Activated naive CD8-positive, alpha-beta T cell treated with anti-CD3 and anti-CD28 coated beads, Interleukin-2, amount 50 U/mL, for 16 hours (primary cell): ENCODE measurements at regions not wholly inside any gene's neighbourhood (a gene's known extent, or its start where the extent isn't known, plus 50 kb on each side); places are given as distances from the start of the nearest gene placed in this dataset.

Source experiments
- DNase-seq: peaks from one replicate; pipeline ENCODE4 v3.0.0-alpha.2; 2020; ENCODE audit warnings: low read depth, low spot score

DNA sequence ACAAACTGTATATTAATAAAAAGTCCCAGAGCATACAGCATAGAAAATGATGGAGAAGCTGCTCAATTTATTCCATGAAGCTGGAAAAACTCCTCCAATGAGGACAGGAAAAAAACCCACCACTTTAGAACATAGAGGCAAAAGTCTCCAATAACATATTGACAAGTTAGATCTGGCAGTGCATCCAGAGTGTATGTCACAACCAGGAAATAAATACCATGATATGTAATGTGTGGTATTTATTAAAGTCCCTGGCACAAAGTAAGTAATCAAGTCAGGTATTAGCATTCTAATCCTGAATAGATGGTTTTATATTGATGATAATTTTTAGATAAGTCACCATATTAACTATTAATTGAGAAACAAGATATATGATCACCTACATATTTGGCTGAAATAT, 427.3 kb upstream of the HS6ST1 start:
- DNase-seq = no peak

DNA sequence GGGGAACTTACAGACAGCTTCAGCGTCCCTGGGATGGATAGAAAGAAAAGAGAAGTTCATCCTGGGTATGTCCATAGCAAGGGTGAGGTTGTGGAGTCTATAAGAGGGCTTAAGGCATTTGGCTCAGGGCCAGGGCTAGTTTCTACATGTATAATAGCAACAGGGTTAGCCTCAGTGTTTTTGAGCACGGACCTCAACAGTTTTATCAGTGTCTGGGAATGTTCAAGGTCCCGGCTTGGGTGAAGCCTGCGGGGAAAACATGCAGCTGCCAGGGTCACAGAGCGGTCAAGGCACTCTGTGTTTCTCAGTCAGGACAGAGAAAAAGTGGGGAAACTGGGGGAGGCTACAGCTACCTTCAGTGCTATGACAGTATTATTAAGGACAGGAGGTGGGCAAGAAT, 427.7 kb upstream of the HS6ST1 start:
- no peak for DNase-seq

DNA sequence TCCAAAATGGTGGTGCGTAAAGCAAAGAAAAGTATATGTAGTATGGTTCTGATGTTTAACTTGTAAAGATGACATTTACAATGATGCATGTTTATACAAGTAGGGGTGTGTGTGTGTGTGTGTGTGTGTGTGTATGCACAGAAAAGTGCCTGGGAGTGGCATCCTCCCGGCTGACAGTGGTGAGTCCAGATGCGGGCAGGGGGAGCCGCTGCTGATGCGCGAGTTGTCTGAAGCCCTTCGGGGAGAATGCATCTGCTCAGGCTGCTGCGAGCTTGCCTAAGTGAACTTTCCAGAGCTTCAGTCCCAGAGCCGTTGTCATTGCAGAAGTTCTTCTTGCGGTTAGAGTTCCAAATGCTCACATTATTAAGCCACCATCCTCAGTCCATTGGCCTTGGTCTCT, 429.7 kb upstream of the HS6ST1 start:
- no peak for DNase-seq

DNA sequence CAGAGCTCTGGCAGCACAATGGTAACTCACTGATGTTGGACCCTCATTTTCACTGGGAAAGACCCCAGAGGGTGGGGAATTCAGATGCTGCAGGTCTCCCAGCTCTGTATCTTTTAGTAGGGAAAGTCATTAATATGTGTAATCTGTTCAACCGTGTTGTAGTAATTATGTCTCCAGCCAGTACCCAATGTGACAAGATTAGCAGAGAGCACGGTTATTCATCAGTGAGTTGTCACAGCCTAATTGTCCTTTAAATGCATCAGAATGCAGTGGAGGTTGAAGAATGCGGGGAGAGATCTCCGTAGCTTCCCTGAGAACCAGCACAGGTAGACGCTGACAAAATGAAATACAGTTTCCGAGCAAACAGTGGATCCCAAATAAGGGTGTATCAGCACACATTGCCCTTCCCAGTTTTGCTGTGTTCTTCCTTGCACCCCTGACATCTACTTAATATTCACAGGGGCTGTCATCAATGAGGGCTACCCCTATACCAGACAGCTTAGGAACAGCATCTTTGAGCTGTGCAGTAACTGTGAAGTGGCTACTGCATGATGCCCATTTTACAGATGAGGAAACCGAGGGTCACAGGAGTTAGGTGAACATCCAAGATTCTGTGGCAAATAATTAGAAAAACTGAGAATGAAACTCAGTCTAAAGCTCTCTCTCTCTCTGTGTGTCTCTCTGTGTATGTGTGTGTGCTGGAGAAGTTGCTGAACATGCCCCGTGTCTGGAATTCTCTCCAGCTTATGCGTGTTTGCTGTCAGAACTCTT, 430.4 kb upstream of the HS6ST1 start:
- DNase-seq = no peak

DNA sequence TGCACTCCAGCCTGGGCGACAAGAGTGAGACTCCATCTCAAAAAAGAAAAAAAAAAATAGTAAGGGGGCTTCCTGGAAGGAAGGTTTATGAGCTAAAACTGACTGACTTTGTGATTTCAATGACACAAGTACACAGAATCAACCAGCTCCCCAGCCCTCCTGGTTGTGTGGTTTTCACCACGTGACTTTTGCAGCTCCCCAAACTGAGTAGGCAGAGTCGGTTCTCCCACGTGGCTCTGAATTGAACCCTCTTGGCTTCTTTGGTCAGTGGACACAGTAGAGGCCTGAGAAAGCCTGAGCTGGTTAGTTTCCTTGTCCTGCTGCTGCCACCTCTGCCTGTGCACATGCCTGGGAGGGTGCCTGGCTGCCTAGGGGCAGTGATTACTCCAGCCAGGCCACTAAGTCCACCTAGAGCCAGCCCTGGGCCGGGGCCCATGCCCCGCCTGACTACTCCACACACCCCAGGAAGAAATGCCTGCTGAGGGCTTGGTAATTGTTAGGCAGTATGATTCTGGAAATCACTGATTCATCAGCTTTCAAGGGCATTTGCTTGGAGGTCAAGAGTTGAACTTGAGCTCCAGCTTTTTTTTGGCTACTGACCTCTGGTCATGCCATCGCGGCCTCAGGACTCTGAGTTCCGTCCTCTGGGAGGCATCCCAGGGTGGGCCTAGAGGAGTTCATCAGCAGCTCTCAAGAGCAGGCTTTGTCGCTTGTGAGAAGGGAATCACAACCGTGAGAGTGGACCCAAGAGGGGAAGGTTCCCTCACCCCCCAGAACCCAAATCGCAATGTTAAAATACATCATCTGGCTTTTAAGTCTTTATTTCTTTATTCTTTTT, 431.9 kb upstream of the HS6ST1 start:
- DNase-seq = no peak

DNA sequence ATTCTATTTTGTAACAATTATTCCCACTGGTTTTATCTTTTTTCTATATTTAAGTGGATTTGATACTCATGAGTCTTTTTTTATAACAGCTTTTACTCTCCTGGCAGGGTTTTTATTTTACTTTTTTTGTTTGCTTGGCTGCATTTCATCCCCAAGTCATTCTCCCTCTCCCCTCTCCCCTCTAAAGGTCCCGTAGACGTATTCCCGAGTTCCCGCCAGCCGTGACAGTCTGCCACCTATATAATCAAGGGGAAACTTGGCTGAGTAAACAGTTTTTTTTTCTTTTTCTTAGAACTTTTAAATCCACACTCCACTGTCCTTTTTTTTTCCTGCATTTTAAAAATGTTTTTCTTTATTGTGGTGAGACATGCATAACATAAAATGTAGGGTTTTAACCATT, 433.1 kb upstream of the HS6ST1 start:
- DNase-seq = no peak

DNA sequence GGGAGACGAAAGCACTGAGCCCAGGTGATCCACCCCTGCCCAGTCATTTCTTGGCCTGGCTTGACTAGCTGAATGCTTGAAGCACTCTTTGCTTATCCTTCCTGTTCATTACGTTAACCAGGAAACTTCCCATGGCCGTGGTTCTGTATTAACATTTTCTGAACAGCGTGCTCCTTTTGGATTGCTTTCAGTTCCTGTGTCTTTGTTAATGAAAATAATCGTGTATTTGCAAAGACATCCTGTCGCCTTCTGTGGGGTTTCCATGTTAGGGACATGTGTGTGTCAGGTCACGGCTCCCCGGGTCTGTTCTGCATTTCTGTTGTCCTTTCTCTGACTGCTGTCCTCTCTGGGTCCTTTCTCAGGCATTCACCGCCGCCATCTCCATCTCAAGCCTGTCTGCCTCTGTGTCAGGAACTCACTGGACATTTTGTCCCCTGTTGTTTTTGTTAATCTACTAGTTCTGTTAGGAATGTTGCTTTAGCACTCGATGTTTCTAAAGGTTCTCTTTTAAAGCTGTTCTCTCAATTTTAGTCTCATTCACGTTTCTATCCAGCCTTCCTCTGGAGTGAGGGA, 434.1 kb upstream of the HS6ST1 start:
- DNase-seq = no peak

DNA sequence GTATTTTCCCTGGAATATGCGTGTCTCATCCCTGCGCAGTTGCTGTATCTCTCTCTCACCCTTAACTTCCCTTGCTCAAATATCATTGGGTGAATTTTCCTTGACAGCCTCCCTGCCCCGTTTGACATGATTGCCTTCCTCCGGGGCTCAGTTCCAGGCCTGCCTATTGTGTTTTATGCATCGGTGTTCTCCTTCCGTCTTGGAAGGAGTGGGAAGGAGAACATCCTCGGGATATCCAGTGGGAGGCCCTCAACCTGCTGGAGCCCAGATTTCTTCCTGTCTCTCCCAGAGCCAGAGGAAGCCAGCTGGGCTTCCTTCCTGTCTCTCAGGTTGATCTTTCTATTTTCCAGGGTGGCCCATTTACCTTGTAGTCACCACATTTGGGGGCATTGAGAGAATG, 434.7 kb upstream of the HS6ST1 start:
- no peak for DNase-seq

DNA sequence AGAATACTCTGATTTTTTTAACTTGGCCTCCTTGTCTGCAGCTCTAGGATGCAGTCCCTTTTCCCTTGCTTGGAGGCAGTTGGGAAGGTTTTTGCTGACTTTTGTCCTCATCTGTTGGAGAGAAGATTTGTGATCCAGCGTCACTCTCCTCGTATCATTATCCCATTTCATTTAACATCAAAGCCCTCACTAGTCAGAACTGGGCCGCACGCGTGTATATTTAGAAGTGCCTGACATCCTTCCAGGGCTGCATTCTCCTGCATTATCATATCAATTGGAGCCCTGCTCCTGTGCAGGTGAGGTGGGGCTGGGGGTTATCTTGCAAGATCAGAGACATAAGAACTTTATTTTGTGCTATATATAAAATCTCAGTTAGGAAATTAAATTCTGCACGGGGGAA, 435.1 kb upstream of the HS6ST1 start:
- no peak for DNase-seq

DNA sequence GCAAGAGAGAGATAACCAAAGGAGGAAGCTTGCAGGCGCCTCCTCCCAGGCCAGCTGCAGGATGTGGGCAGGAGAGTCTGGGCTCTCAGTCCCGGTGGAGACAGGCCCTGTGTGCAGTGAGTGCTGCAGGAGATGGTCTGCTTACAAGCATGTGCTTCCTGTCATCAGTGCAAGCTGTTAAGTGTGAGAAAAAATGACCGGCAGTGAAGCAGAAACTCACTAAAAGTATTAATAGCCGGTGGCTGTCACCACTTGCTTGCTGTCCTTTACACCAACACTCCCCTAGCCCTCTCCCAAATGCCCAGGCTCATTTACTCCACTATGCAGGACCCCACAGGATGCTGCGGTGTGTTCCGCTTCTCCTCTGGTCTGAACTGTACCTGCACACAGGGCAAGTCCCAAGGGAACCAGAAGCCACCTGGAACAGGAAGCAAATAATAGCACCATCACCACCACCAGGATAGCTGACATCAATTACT, 435.6 kb upstream of the HS6ST1 start:
- DNase-seq = no peak

DNA sequence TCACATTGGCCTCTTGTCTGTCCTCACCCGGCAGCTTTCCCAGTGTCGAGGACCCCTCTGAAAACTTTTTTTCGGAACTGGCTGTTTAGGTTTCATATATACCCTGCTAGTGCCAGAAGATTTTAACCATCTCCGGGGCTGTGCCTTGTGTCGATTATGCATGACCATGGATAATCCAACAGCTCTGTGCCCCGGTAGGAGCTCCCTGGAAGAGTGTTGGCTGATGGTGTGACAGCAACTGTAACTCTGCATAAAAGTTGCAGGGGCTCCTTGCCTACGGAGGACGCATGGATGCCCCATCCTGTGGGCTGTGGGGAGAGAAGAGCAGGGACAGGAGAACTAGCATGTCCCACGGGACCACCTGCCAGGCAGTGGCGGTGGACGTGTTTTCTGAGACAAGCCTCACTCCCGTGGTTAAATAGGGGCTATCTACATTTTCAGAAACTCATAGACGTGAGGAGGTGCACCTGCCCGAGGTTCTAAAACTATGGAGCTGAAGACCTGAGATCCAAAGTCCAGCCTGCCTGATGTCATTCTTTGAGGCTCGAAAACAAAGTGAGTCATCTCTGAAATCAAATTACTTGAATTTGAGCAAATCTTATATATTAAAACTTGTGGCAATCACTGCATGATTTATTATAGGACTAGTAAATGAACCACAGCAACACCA, 437.2 kb upstream of the HS6ST1 start:
- no peak for DNase-seq

DNA sequence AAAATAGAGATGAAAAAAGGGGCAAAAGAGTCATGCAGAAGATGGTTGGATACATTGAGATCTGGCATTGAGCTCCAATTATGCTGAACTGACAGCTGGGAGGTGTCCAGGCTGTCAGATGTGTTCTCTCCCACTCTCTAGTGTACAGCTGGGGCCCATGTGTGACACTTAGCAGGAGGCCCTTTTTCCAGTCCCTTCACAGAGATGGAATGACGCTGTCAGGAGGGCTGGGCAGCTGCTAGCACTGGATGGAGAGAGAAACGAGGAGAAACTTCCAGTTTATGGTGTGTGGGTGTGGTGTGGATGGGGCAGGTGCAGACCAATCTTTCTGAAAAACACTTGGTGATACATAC, 437.7 kb upstream of the HS6ST1 start:
- DNase-seq = no peak

DNA sequence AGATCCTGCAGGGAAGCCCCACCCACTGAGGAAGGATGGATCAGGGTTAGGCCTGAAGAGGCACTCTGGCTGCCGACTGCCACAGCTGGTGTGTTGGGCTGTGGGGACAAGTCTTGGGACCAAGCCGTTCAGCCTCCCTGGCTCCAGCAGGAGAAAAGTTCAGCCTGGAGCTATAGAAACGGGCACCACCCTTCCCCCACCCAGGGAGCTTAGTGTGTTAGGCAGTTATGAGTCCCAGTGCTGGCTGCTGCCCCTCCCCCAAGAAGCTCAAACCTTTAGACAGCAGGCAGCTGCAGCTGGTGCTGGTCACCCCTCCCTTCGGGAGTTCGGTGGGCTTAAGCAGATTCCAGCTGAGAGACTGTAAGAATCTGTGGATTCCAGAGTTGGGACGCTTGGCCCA, 447.1 kb upstream of the HS6ST1 start:
- DNase-seq = no peak

DNA sequence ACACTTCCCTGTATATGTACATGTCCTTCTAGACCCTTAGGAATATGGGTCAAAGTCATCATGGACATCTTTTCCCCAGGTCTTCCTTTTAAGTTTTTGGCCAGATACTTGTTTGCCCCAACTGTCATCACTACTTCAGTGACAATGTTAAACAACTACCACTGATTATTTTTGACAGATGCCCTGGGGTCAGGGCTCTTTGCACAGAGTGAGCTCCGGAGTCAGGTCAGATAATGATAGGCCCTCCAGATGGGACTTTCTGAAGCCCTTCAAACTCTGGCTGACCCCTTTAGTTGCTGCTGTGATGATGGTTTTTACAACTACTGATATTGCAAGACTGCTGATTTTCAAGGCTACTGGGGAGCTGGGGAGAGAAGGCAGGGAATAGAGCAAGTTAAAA, 449.4 kb upstream of the HS6ST1 start:
- DNase-seq = no peak

DNA sequence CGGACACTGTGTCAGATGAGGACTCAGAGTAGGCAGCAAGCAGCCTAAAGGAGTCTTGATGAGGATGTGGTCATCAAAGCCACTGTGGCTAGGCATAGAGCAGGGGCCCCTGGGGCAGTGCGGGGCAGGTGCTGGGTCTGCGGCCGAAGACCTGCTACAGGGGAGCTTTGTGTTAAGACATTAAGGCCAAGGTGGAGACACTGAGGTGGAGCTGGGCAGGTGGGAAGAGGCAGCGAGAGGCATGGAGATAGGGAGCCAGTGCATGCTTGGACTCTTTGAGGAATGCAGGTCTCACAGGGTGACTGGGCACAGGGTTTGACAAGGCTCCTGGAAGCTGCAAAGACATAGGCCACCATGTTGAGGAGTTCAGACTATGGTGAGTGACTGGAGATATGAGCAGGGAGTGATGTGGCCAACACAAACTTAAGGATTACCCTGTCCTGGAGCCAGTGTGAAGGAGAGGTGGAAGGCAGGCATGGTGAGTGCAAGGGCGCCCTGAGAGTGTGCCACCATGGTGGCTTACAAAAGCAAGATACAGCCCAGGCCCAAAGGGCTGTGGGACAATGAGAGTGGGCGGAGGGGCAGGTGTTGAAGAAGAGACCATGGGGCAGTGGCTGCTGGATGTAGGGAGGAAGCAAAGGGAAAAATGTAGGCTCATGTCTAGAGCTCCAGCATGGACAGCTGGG, 450.9 kb upstream of the HS6ST1 start:
- no peak for DNase-seq

DNA sequence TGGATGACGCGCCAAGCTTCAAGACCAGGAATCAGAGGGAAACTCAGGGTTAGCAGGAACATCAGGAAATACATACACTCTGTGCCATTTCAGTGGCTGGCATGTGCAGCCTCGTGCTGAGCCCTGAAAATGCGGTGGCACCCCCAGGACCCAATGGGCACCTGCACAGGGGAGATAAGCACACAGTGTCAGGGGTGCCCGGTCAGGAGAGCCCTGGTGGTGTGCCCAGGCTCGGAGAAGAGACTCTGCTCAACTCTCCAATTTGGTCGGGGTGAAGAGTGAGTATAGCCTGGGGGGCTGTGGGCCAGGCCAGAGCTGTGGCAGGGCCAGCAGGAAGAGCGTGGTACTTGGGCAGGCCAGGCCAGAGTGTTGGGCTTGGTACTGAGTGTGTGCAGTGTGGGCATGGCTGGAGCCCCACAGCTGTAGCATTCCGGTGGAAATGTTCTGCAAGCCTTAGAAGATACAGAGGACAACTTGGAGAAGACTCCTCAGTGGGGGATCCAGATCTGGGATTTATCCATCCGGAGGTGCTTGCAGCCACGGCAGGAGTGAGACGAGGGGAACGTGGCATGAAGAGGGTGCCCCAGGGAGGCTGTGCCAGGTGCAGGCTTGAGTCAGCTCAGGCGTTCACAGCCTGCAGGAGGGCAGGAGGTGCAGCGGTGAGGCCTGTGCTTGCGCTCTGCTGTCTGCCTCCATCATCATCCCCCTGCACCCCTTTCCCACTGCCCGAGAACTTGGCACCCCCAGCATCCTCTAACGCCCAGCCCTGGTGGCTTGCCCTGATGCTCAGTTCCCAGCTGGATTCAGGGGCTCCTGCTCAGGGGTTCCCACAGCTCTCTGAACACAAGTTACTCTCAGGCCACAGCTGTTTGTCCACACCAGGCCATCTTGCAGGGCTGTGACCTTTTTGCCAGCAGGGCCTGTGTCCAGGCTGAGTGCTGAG, 451.7 kb upstream of the HS6ST1 start:
- DNase-seq = no peak

DNA sequence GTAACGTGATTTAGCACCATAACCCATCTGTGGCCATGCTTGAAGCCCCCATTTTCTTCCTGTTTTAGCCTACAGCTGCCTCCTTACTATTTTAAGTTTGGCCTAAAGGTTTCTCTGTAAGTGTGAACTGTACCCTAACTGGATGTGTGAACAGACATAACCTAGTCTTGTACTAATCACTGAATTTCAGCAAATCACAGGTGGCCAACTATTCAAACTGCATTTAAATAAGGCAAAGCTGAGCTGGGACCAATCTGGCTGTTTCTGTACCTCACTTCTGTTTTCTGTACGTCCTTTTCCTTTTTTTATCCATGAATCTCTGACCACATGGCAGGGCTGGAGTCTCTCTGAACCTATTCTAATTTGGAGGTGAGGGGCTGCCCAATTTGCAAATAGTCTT, 452.7 kb upstream of the HS6ST1 start:
- no peak for DNase-seq

DNA sequence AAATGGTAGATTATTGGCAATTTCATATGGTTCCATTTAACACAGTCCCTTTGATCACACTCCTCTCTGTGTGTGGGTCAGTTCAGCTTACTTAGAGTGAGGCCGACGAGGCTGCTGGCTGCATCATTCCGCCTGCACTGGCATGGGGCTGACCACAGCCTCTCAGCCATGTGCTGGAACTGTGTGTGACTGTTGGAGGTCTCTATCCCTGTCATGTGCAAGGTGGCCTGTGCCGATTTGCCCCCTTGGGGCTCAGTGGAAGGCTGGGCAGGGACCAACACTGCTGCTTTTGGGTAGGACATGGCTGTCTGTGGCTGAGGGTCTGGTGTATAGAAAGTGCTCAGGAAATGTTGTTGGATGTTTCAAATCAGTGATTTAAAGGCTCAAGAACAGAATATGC, 454.0 kb upstream of the HS6ST1 start:
- DNase-seq = no peak

DNA sequence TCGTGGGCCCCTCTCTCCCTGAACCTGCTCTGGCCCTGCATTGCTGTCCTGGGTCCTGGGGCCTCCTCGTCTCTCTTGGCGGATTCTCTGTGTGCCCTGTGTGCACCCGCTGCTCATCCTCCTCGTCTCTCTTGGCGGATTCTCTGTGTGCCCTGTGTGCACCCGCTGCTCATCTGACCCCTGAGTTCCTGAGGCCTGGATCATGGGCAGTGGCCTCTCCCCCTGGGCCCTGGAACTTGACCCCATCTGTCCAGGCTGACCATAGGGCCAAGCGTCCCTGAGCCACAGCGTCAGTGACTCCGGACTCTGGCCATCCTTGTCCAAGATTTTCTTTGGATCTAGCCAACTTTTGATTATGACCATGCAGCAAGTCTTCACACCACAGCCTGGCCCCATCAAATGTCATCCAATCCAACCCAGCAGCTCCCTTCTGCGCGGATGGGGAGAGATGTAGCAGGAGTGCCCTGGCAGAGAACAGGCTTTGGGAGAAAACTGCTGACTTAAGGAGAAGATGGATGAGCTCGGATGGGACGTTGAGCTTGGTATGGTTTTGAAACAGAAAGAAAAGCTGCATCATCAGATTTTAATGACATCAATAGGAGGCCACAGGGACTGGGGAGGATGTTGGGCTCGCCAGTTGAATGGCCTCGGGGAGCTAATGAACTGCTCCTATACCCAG, 455.1 kb upstream of the HS6ST1 start:
- no peak for DNase-seq
